ENCODE measurements at regions not wholly inside any gene's neighbourhood (a gene's known extent, or its start where the extent isn't known, plus 50 kb on each side); places are given as distances from the start of the nearest gene placed in this dataset.
"Not testable (repeated sequence)": the region's sequence is repeated elsewhere in the genome, so short reads cannot be mapped to it uniquely, and the experiment has no call there.

GRCh38 chr5:96125231-96125891 lies 163.7 kb upstream of the ELL2 start:
- no peak for DNase-seq

DNA sequence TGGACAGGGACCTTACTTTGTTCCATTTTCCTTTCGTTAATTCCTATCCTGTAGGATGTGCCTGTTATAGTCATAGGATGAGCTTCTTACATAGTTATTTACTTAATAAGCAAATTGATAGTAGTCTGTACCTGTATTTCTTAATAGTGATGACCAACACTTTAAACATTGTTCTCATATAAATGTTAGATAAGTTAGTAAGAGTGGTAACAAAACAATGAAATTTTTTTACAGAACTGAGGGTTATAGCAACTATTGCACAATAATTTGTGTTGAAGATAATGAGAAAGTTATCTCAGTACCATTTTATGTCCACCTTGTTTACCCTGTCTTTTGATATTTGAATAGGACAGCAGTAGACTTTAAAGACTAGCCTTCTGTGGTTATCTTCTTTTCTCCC lies 162.9 kb upstream of the ELL2 start:
- DNase-seq, result no peak

DNA sequence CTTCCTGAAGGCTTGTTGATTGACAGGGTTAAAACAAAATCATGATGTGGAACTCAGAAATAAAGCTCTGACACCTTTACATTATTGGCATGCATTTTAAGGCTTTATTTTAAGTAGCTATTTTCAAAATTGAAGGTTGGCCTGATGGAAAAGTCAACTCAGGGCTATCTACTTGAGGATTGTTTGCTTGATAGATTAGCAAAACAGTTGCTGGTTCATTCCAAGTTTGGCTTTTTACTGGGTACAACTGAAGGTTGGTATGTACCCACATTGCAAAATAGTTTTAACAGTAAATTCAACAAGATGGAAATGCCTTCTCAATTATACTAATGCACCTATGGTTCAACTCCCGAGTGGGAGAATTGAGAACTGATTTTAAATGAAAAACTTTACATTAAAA lies 161.8 kb upstream of the ELL2 start:
- DNase-seq, result no peak

- no peak for DNase-seq
Measured at GRCh38 chr5:96121364-96121763, 159.7 kb upstream of the ELL2 start.

DNA sequence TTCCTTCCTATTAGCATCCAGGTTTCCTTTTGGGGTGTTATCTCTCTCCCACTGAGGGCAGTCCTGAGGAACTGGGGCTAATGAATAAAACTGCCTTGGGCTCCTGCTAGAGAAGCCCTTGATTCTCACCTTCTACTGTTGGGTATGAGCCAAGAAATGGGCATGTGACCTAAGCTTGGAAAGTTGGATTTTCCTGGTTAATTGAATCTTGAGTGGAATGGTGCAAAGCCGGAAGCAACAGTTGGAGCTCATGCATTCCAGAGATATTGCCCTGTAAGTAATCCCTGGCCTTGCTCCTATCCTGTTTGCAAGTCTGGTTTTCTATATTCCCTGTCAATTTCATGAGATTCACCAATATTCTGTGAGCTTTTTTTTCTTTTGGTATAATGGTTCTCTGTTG lies 158.5 kb upstream of the ELL2 start:
- no peak for DNase-seq

- no peak for DNase-seq
Measured at GRCh38 chr5:96117771-96118651, 156.4 kb upstream of the ELL2 start.

GRCh38 chr5:96115147-96115807 lies 153.6 kb upstream of the ELL2 start:
- DNase-seq, result no peak

DNA sequence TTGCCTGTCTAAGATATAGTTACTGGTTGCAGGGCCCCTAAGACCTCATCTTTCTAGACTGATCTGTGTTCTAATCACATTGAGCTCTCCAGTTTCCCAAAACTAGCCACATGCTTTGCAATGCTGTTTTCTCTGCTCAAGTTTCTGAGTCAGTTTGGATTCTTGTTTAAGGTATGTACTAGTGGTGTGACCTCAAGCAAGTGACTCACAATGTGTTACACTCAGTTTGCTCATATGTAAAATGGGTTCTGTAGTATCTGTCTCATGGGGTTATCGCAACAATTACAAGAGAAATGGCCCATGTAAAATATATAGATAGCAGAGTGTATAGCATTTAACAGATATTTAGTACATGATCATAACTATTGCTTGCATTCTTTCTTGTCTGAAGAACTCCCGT lies 153.1 kb upstream of the ELL2 start:
- DNase-seq, result peak; percentile 15

- DNase-seq, result peak; percentile 7
Measured at GRCh38 chr5:96113170-96113939, 151.7 kb upstream of the ELL2 start.

GRCh38 chr5:96112703-96113102 lies 151.1 kb upstream of the ELL2 start:
- no peak for DNase-seq

GRCh38 chr5:96112123-96112670 lies 150.5 kb upstream of the ELL2 start:
- no peak for DNase-seq

DNA sequence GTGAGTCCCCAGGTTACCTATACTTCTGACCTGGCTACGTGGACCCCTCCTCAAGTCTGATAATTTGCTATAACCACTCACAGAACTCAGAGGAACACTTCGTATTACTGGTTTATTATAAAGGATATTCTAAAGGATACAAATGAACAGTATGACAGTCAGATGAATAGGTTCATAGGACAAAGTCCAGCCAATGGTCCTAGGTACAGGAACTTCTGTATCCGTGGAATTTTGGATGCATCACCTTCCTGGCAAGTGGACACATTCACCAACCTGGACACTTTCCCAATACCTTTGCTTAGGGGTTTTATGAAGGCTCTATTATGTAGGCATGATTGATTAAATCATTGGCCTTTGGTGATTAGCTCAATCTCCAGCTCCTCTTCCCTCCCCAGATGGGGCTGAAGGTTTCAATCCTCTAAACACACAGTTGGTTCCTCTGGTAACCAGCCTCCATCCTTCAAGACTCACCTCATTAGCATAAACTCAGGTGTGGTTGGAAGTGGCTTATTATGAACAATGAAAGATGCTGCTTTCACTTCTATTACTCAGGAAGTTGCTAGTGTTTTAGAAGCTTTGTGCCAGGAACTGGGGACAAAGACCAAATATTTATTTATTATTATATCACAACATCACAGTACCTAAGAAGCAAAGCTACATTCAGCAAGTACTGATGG lies 149.6 kb upstream of the ELL2 start:
- DNase-seq, result no peak

DNA sequence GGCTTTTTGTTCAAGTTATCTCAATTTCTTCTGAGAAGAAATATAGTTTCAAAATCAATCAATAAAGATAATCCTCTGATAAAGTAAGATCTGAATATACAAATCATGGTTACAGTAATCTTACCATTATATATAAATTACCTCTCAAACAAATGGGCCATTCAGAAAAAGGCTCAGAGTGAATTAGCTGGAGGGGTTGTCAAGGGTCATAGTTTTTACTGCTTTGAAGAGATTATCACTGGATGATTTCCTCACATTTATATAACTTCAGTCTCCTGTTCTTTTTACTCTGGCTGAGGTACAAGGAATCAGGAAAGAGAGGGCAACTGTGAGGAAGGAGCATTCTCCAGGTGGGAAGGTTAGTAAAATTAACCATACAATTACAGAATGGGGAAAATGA lies 148.6 kb upstream of the ELL2 start:
- DNase-seq, result no peak

DNA sequence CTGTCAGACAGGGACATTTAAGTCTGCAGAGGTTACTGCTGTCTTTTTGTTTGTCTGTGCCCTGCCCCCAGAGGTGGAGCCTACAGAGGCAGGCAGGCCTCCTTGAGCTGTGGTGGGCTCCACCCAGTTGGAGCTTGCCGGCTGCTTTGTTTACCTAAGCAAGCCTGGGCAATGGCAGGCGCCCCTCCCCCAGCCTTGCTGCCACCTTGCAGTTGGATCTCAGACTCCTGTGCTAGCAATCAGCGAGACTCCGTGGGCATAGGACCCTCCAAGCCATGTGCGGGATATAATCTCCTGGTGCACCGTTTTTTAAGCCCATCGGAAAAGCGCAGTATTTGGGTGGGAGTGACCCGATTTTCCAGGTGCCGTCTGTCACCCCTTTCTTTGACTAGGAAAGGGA lies 147.0 kb upstream of the ELL2 start:
- DNase-seq, result not testable (repeated sequence)

DNA sequence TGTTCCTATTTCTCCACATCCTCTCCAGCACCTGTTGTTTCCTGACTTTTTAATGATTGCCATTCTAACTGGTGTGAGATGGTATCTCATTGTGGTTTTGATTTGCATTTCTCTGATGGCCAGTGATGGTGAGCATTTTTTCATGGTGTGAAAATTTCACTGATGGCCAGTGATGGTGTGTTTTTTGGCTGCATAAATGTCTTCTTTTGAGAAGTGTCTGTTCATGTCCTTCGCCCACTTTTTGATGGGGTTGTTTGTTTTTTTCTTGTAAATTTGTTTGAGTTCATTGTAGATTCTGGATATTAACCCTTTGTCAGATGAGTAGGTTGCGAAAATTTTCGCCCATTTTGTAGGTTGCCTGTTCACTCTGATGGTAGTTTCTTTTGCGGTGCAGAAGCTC lies 142.2 kb upstream of the ELL2 start:
- DNase-seq, result not testable (repeated sequence)

DNA sequence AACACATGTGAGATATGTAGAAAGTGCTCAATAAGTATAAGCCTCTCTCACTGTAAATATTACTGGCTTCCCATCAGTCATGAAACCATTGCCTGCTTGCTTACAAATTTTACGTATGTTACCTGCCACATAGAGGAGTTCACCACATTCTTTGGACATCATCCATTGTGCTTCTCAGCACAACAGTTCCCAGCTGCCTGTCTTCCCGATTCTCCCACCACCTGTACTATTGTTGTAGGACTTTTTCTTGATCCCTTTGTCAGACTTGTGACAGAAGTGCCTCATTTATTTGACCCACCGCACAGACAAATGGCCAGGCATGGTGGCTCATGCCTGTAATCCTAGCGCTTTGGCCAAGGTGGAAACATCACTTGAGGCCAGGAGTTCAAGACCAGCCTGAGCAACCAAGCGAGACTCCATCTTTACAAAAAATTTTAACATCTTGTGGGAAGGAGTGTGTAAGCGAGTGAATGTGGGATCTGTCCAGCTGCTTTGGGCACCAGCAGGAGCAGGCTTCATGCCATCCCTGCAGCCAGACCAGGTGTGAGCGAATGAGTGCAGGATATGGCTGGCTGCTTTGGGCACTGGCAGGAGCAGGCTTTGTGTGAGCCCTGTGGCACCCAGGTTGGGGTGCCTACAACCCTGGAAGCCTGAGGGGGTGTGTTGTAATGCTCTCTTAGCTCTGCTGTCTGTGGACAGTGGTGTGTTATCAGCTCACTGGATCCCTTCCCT lies 139.9 kb upstream of the ELL2 start:
- DNase-seq, result no peak

DNA sequence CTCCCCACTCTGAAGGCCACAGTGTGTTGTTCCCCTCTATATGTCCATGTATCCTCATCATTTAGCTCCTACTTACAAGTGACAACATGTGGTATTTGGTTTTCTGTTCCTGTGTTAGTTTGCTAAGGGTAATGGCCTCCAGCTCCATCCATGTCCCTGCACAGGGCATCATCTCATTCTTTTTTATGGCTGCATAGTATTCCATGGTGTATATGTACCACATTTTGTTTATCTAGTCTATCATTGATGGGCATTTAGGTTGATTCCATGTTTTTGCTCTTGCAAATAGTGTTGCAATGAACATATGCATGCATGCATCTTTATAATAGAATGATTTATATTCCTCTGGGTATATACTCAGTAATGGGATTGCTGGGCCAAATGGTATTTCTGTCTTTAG lies 135.8 kb upstream of the ELL2 start:
- DNase-seq, result not testable (repeated sequence)

DNA sequence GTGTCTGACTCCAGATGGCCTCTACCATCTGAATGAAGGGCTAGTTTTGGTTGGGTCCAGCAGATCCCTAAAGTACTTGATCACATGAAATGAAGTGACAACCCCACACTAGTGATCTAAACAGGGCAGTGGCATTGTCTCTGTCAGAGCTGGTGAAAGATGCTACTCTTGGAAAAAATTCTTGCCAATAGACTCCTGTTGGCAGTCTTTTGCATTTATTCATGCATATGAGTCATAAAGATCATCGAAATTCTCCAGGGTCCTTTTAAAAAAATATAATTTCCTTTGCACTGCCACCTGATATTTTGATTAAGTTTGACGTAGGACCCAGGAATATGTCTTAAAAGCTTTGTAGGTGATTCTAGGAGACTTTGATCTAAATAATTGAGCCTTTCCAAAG lies 135.1 kb upstream of the ELL2 start:
- no peak for DNase-seq

- no peak for DNase-seq
Measured at GRCh38 chr5:96094904-96095303, 133.3 kb upstream of the ELL2 start.

GRCh38 chr5:96093890-96094381 lies 132.3 kb upstream of the ELL2 start:
- no peak for DNase-seq

- DNase-seq, result no peak
Measured at GRCh38 chr5:96093340-96093739, 131.7 kb upstream of the ELL2 start.
